ENCODE measurements at regions not wholly inside any gene's neighbourhood (a gene's known extent, or its start where the extent isn't known, plus 50 kb on each side); places are given as distances from the start of the nearest gene placed in this dataset. TPM values are rescaled to one million over a fixed set of nuclear protein-coding genes. Genes with fewer than 3 reads are reported as not detected.
"Not testable (repeated sequence)": the region's sequence is repeated elsewhere in the genome, so short reads cannot be mapped to it uniquely, and the experiment has no call there.

- DNase-seq (ENCODE audit: low spot score), result no peak
These were observed 1393.4 kb upstream of the PCDH7 start for GRCh38 chr4:29326816-29327215.

- no peak for DNase-seq (ENCODE audit: low spot score)
These were observed 1383.3 kb upstream of the PCDH7 start for GRCh38 chr4:29336861-29337260.

- no peak for DNase-seq (ENCODE audit: low spot score)
These were observed 1347.2 kb upstream of the PCDH7 start for GRCh38 chr4:29372971-29373370.

GRCh38 chr4:29375716-29376115, 1344.5 kb upstream of the PCDH7 start:
- DNase-seq (ENCODE audit: low spot score), result no peak

- not testable (repeated sequence) for DNase-seq (ENCODE audit: low spot score)
These were observed 1341.9 kb upstream of the PCDH7 start for GRCh38 chr4:29378237-29378636.

GRCh38 chr4:29390921-29391320, 1329.2 kb upstream of the PCDH7 start:
- no peak for DNase-seq (ENCODE audit: low spot score)

- no peak for DNase-seq (ENCODE audit: low spot score)
These were observed 1315.1 kb upstream of the PCDH7 start for GRCh38 chr4:29405116-29405515.

- DNase-seq (ENCODE audit: low spot score), result no peak
These were observed 1304.4 kb upstream of the PCDH7 start for GRCh38 chr4:29415771-29416170.

GRCh38 chr4:29423836-29424721, 1296.1 kb upstream of the PCDH7 start:
- DNase-seq (ENCODE audit: low spot score), result no peak

- DNase-seq (ENCODE audit: low spot score), result no peak
These were observed 1266.8 kb upstream of the PCDH7 start for GRCh38 chr4:29453303-29453820.

- no peak for DNase-seq (ENCODE audit: low spot score)
These were observed 1260.2 kb upstream of the PCDH7 start for GRCh38 chr4:29459926-29460325.

- DNase-seq (ENCODE audit: low spot score), result no peak
These were observed 1253.0 kb upstream of the PCDH7 start for GRCh38 chr4:29467044-29467717.

Small RNAs in the stretch of these regions (microRNA-seq; reads per million reads assigned to microRNA genes)
- not detected for gene MIR4275 (ENCODE audit: borderline number of aligned reads)
